Thyroid gland (tissue), 4 donors: ENCODE measurements at regions not wholly inside any gene's neighbourhood (a gene's known extent, or its start where the extent isn't known, plus 50 kb on each side); places are given as distances from the start of the nearest gene placed in this dataset.

Experiments used
- DNase-seq, 2 donors: peaks; one replicate each; pipeline ENCODE4 v3.0.0-alpha.2; 2019
- H3K27ac ChIP-seq, 3 donors: fragments of 200-600 bp; sonication (generic); 1 replicate in 2 of 3; 2 replicates in 1 of 3; pipeline ENCODE4 v1.5.1; 2016 to 2019; ENCODE audit warnings: mild to moderate bottlenecking in 1 of 3, moderate library complexity in 1 of 3
- H3K27me3 ChIP-seq: fragments of 200-600 bp; sonication (generic); one replicate; pipeline ENCODE4 v1.5.1; 2019
- H3K36me3 ChIP-seq, 2 donors: fragments of 200-600 bp; sonication (generic); one replicate each; pipeline ENCODE4 v1.5.1; 2016 to 2019
- H3K4me1 ChIP-seq, 2 donors: fragments of 200-600 bp; sonication (generic); one replicate each; pipeline ENCODE4 v1.5.1; 2017 to 2019
- H3K4me3 ChIP-seq, 3 donors: fragments of 200-600 bp; sonication (generic); replicated peaks in 1 of 3; 1 replicate in 2 of 3; 2 replicates in 1 of 3; pipeline ENCODE4 v1.5.1; 2016; ENCODE audit warnings: mild to moderate bottlenecking in 1 of 3
- H3K9me3 ChIP-seq: fragments of 200-600 bp; sonication (generic); one replicate; pipeline ENCODE4 v1.5.1; 2017
- CTCF ChIP-seq, 6 experiments: fragments of 200-600 bp in 3 of 6; fragments of 450-650 bp in 3 of 6; sonication (generic) in 3 of 6; IDR thresholded peaks; one replicate each; pipeline ENCODE4 v1.5.1; 2016 to 2019; ENCODE audit warnings: antibody characterized with exemption in 6 of 6, mild to moderate bottlenecking in 2 of 6, inconsistent platforms in 1 of 6, moderate library complexity in 1 of 6
- POLR2A ChIP-seq, 2 donors: fragments of 450-650 bp; IDR thresholded peaks; one replicate each; pipeline ENCODE4 v1.6.1; 2017; ENCODE audit warnings: antibody characterized with exemption in 2 of 2, mild to moderate bottlenecking in 2 of 2, moderate library complexity in 1 of 2
- WGBS, 2 donors: methylation state at CpG; one replicate each; pipeline ENCODE4 v1.1.5; 2017; 5-methylcytosine and 5-hydroxymethylcytosine counted together
- intact Hi-C: fragments of 100-400 bp; cut with DNase I; formaldehyde crosslinking; loops from one replicate; pipeline ENCODE4 v1.15.1; 2023

DNA sequence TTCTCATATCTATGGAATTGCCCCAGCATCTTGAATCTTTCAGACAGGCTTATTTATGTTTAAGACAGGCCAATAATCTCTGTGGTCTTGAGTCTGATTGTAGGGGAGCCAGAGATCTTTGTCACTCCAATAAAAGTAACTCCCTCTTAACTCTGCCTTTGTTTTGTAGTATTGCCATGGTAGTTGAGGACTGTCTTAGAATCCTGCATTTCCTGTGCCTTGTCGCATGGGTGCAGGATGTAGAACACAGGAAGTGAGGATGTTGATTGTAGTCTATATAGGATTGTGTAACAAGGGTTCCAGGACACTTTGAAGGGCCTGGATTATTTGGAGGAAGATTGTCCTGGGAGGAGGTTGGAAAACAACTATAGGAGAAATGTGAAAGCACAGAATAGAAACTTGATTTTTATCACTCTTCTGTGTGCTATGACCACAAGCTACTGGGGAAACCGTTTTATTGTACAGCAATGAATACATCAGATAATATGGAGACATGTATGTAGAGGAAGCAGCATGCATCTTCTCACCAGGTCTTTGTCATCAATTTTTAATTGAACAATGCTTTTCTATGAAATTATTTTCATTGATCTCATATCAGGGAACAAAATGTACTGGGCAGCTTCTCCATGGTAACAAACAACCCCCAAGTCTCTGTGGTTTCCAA lies 411.7 kb downstream of the FGF9 start:
- H3K4me1 ChIP-seq, result no peaks in the 10 kb centered on the region
- 59 to 71% methylated on average over 2 of the region's 2 CpGs for WGBS, 2 donors
- H3K27me3 ChIP-seq, result no peaks in the 10 kb centered on the region
- TF ChIP-seq POLR2A (IDR thresholded peaks at IDR 0.05) (no peak), CTCF (IDR thresholded peaks at IDR 0.05) (no peak)
- intact Hi-C loops, result no loop called here
- H3K4me3 ChIP-seq, result no peak overlapping the region
- no peak overlapping the region for H3K27ac ChIP-seq
- no peak for DNase-seq
- no peaks in the 10 kb centered on the region for H3K36me3 ChIP-seq
- no peaks in the 10 kb centered on the region for H3K9me3 ChIP-seq

- Histone ChIP-seq H3K4me3 (no peak overlapping the region), H3K27me3 (no peaks in the 10 kb centered on the region), H3K27ac (no peak overlapping the region), H3K9me3 (no peaks in the 10 kb centered on the region), H3K36me3 (no peaks in the 10 kb centered on the region), H3K4me1 (no peaks in the 10 kb centered on the region)
- 88% methylated on average over 2 of the region's 2 CpGs for WGBS, 2 donors
- TF ChIP-seq POLR2A (IDR thresholded peaks at IDR 0.05) (no peak), CTCF (IDR thresholded peaks at IDR 0.05) (no peak)
- DNase-seq, result no peak
- intact Hi-C loops, result no loop called here
These were observed 414.1 kb downstream of the FGF9 start for GRCh38 chr13:22085001-22085400.

- Histone ChIP-seq H3K9me3 (no peaks in the 10 kb centered on the region), H3K36me3 (no peaks in the 10 kb centered on the region), H3K4me3 (no peak overlapping the region), H3K27me3 (no peaks in the 10 kb centered on the region), H3K27ac (no peak overlapping the region), H3K4me1 (no peaks in the 10 kb centered on the region)
- DNase-seq, result no peak
- intact Hi-C loops, result no loop called here
- TF ChIP-seq CTCF (IDR thresholded peaks at IDR 0.05) (no peak), POLR2A (IDR thresholded peaks at IDR 0.05) (no peak)
- WGBS, 2 donors, result 75 to 79% methylated on average over 10 of the region's 10 CpGs
These were observed 415.9 kb downstream of the FGF9 start for GRCh38 chr13:22086597-22087330.

DNA sequence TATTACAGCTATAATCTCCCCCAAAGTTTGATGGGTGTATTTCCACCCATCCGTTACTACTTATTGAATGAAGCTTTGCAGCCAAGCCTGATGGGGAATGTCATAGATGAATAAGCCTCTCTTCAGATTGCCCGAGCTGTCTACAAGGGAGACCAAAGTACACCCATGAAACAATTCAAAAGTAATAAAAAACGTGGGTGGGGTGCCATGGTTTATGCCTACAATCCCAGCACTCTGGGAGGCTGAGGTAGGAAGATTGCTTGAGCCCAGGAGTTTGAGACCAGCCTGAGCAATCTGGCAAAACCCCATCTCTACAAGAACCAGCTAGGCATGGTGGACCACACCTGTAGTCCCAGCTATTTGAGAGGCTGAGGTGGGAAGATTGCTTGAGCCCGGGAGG lies 419.2 kb downstream of the FGF9 start:
- H3K36me3 ChIP-seq, result no peaks in the 10 kb centered on the region
- H3K9me3 ChIP-seq, result no peaks in the 10 kb centered on the region
- TF ChIP-seq CTCF (IDR thresholded peaks at IDR 0.05) (no peak), POLR2A (IDR thresholded peaks at IDR 0.05) (no peak)
- intact Hi-C loops, result no loop called here
- WGBS, 2 donors, result 71 to 76% methylated on average over 4 of the region's 4 CpGs
- H3K27ac ChIP-seq, result no peak overlapping the region
- DNase-seq, result no peak
- no peaks in the 10 kb centered on the region for H3K4me1 ChIP-seq
- H3K4me3 ChIP-seq, result no peak overlapping the region
- no peaks in the 10 kb centered on the region for H3K27me3 ChIP-seq

DNA sequence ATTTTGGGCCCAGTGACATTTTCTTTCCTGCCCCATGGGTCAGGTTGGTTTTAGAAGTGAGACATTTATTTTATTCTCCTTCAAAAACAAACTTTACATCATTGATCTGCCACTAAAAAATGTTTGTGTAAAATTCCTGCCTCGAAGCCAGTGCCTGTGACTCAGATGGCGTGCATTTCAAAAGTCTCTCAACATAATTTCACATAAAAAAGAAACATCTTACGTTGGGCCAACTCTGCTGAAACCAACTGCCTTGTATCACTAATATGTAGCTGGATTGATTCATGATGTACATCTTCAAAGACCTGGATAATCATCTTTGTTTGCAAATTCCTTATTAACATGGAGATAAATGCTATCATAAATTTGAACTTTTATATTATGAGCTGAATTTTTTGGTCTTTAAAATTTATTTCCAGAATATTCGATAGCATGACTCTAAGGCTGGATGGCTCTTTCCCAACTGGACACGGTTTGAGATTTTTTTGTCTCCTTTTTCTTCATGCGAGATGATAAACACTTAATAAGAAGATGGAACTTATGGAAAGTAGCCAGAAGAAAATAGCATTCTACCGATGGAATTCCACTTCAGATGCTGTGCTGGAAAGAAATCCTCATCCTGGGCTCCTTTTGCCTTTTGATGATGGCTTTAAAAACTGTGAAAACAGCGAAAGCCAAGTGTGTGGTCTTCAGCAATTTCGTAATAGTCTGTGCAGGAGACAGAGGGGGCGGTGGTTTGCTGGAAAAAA lies 420.5 kb downstream of the FGF9 start:
- intact Hi-C loops, result no loop called here
- no peaks in the 10 kb centered on the region for H3K36me3 ChIP-seq
- DNase-seq, result no peak
- H3K27me3 ChIP-seq, result no peaks in the 10 kb centered on the region
- TF ChIP-seq POLR2A (IDR thresholded peaks at IDR 0.05), result no peak
- no peak for TF ChIP-seq CTCF (IDR thresholded peaks at IDR 0.05)
- 61 to 73% methylated on average over 10 of the region's 10 CpGs for WGBS, 2 donors
- no peaks in the 10 kb centered on the region for H3K4me1 ChIP-seq
- H3K27ac ChIP-seq, result no peak overlapping the region
- no peaks in the 10 kb centered on the region for H3K9me3 ChIP-seq
- no peak overlapping the region for H3K4me3 ChIP-seq
